Activated CD4-positive, alpha-beta T cell treated with anti-CD3 and anti-CD28 coated beads for 48 hours (primary cell): ENCODE measurements at regions not wholly inside any gene's neighbourhood (a gene's known extent, or its start where the extent isn't known, plus 50 kb on each side); places are given as distances from the start of the nearest gene placed in this dataset.

Experiments
- DNase-seq: peaks from one replicate; pipeline ENCODE4 v3.0.0-alpha.2; 2020

DNA sequence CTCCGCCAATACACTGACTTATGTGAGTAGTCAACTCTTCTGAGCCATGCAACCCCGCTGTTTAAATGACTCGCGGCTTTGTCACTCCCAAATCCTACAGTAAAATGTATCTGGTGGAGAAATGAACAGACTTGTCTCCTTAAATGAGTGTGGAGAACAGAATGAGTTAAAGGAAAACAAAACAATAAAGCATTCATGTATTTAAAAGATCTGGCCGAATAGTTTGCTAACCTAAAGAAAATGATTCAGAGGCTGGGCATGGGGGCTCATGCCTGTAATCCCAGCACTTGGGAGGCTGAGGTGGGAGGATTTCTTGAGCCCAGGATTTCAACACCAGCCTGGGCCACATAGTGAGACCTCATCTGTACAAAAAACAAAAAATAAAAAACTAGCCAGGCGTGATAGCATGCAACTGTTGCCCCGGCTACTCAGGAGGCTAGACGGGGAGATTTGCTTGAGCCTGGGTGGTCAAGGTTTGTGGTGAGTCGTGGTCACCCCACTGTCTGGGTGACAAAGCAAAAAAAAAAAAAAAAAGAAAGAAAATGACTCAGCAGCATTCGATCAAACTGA lies 86.5 kb upstream of the PFKP start:
- no peak for DNase-seq

DNA sequence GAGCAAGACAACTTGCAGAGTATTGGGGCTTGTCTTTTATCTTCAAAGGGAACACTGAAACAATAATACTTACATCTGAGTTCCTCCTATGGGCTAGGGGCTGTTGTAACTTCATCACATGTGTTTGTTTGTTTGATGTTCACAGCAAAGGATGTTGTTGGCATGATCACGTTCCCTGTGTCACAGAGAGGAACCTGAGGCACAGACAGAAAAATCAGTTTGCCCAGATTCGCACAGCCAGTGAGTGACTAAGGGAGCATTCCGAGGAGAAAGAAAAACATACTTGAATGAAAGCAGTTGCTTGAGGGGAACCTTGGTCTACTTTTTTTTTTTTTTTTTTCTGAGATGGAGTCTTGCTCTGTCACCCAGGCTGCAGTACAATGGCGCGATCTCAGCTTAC lies 87.2 kb upstream of the PFKP start:
- DNase-seq = no peak

DNA sequence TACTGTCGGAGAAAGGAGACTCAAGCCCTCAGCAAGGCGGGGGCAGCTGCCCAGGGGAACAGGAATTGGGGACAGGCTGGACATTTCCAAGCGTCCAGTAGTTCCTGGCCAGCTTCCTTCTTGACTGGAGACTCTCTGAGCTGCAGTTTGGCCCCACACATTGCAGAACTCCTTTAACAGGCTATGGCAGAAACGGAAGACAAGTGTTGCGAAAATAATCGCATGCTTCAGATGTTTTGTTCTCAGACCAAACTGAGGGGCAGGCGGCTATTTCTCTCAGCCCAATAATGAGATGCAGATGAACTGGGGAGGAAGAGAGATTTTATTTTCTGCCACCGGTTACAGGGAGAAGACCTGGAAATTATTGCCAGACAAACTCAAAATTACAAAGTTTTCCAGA lies 88.0 kb upstream of the PFKP start:
- DNase-seq = no peak

DNA sequence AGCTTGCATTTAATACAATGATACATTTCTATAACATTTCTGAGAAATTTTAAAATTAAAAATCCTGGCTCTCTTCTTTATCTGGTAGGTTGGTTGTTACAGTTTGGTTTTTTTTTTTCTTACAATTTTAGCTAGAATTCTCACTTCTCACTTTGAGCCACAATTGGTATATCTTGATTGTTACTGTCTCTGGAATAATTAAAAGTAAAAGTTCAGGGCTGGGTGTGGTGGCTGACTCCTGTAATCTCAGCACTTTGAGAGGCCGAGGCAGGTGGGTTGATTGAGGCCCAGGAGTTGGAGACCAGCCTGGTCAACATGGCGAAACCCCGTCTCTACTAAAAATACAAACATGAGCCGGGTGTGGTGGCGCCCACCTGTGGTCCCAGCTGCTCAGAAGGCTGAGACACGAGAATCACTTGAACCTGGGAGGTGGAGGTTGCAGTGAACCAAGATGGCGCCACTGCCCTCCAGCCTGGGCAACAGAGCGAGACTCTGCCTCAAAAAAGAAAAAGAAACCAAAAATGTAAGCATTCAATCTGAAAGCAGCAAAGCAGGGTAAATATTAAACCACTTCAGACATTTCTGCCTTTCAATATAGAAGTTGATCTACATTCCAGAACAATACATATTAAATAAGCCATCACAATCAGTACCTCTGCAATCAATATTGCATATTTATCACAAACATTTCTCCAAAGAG lies 88.6 kb upstream of the PFKP start:
- no peak for DNase-seq

DNA sequence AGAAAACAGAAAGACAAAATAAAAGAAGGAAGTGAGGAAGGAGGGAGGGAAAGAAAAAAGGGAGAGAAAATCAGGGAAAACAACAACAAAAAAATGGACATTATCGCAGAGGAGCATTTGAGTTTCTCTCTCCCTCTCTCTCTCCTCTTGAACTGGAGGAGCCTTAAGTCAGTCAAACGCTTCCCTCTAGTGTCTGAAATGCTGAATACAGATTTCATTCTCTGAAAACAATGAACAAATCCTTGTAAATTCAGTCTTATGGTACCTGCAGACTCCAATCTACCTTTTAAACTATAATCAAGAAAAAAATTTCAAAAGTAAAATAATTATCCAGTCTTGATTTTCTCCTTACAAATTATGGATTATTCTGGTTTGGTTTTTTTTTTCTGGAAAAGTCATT lies 89.2 kb upstream of the PFKP start:
- no peak for DNase-seq

DNA sequence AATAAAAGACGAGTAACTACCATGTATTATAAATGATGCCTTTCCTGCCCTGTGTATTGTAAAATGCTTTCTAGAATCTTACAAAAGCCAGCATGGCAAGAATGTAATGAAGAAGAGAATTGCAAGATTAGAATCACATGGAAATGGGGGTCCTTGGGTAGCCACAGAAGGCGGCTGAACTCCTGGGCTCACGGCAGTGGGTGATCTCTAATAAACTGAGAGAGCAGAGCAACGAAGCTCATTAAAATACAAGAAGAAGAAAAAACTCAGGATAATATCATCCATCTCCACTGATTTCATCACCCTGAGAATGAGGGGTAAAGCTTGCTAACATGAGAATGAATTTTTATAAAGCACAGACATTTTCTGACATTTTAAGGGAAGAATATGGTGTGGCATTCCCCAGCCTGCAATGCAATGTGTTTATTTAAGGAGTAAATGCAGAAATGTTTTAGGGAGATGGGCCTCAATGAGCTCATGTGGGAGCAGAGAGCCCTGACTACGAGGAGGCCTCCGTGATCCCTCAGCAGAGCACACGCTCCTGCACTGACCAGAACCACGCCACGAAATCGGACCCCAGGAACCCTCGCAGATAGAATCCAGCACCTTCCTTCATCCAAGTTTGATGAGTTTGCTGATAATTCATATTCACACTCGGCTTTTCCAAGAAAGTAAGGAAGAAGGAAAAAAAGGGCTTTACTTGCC lies 92.7 kb upstream of the PFKP start:
- DNase-seq = no peak

DNA sequence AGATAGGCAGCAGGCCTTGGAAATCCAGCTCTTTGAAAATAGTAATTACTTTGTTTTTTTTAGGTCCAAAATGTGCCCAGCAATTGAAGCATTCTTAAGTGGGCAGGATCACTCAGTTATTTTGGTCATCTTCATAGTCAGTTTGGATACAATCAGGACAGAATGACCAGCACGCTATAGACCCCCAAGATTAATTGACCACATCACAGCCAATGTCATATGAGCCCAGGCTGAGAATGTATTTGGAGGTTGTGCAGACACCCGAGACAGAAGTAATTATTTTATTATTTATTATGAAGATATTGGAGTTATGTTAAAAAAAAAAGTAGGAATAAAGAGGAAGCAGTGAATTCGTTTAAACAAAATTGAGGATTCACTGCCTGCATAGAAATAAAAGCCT lies 93.3 kb upstream of the PFKP start:
- DNase-seq = no peak

DNA sequence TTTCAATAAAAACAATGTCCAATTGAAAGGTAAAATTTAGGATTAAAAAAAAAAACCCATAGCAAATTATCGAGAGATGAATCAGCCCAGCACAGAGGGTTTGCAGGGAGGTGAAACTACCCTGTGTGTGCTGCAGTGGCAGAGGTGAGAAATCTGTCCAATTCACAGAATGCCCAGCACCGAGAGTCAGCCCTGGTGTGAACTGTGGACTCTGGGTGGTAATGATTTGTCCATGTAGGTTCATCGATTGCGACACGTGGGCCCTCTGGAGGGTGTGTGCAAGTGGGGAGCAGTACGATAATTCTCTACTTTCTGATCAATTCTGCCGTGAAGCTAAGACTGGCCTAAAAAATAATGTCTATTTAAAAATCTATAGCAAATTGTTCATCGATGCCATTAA lies 94.5 kb upstream of the PFKP start:
- no peak for DNase-seq

DNA sequence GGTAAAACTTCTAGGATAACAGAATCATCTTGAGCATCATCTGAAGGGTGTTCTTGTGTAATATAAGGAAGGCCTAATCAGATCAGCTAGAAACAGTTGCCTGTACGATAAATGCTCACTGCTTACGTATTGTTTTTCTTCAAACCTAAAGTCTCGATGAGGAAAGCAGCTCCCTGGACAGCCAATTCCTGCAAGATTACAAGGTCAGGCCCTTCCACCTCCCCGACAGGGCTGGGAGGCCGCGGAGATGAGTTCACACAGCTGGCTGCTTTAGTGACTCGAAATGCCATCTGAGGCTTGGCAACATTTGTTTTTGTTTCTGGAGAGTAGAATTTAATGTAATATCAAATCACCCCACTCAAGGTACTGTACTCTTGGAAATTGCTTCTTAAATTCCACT lies 95.1 kb upstream of the PFKP start:
- no peak for DNase-seq

DNA sequence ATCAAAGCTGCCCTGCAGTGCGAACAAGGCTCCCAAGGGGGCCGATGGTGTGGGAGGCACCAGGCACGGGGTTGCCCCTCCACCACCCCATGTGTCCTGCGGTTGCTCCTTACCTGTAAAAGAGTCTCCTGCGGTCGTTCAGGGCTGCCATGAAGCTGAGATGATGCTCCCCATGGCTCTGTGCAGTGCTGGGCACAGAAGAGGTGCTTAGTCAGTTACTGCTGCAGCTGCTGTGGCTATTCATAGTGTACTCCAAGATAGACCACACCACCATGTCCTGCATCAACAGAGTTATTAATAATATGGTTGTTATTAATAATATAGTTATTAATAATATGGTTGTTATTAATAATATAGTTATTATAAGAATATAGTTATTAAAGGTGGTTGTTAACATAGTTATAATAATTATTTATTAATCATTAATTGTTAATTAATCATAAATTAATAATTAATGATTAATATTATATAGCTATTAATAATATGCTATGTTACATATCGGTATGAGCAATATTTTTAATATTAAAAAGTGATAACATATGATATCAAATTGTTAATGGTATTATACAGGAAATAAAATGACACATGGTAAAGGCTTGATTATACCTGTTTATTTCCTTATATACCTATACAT lies 97.0 kb upstream of the PFKP start:
- no peak for DNase-seq

DNA sequence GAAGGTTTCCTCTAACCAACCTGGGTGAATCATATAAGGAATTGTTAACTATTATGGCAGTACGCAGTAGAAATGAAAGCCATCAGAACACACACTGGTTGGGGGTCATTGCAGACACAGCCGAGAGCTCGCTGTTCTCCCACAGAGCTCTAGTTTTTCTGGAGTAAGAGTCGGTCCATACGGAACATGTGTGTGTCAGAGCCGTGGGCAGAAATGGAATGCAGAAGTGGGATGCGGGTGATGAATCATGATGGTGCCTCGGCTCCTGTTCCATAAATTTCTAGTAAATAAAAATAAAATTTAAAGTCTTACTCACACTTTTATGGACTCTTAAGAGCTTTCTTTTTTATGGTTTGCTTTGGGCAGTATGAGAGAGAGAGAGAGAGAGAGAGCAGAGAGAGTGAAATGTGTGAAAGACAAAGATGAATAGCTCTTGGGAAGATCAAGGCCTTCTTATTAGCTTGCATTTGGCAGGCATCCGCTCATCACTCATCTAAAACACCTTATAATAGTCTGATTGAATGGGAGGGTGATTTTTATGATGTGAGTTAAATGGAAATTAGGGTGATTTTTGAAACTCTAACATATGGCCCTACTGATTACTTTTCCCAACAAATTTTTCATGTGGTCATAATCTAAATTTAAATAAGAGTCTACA lies 98.8 kb upstream of the PFKP start:
- no peak for DNase-seq

DNA sequence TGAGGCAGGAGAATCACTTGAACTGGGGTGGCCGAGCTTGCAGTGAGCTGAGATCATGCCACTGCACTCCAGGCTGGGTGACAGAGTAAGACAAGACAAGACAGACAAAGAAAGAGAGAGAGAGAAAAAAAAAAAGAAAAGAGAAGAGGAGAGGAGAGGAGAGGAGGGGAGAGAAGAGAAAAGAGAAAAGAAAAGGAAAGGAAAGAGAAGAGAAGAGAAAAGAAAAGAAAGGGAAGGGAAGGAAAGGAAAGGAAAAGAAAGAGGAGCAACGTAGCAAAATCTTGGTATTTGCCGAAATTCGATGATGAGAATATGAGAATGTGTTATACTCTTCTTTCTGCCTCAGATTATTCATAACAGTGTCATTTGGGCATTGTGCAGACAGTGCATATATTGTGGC lies 101.2 kb upstream of the PFKP start:
- DNase-seq = no peak

DNA sequence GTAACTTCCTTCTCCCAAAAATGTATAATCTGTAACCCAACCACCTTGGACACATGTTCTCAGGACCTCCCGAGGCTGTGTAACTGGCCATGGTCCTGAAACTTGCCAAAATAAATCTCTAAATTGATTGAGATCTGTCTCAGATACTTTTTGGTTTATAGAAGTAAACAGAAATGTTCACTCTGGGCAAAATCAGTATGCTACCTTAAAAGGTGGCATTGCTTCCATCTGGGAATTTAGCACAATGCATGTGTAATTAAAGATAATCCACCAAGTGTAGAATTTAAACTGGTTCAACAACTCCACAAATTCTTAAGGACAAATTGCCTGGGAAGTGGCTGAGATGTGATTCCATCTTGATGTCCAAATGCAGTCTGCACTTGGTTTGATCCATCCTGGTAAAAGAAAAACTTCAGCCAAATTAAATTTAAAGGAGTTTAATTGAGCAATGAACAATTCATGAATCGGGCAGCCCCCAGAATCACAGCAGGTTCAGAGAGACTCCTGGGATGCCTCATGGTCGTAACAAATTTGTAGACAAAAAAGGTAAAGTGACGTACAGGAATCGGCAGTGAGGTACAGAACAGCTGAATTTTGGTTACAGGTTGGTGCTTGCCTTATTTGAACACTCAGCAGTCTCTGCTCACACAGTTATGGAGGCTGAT lies 102.6 kb upstream of the PFKP start:
- no peak for DNase-seq

DNA sequence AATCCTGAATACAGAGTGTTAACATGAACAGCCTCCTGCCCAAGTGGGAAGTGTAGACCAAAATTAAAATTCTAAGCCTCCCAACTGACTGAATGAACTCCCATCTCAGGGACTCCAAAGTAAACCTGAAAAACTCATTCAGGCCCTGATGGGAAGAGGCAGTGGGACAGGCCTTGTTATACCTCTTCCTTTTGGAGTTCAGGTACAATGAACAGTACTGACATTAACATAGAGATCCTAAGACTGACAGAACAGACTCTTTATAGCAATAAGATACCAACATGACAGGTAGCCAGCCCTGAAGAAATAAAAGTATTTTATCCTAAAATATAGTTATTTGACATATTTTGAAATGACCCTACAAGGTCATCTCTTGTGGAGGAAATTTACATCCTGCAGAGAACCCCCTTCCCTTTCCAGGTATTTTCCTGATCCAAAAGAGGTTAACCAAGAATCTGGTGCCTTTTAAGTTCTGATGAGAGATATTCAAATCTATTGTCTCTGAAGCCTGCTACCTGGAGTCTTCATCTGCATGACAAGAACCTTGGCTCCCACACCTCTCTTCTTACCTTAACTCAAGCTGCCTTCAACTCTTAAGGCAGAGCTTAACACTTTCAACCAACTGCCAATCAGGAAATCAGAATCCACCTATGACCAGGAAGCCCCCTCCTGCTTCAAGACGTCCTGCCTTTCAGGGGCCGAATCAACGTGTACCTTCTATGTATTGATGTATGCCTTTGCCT lies 103.3 kb upstream of the PFKP start:
- DNase-seq = no peak

DNA sequence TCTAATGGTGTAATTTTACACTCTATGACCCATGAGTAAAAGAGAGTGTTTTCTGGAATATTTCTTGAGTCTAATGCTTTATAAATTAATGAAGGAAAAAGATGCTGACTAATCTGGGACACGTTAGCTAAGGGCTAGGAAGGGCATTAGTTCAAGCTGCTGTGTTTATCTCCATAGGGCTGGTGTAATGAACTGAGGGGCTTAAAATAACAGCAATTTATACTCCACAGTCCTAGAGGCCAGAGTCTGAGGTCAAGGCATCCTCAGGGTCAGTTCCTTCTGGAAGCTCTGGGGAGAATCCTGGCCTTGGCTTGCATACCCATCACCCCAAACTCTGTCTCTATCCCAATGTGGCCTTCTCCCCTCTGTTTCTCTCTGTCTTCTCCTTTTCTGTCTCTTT lies 105.2 kb upstream of the PFKP start:
- DNase-seq = no peak

DNA sequence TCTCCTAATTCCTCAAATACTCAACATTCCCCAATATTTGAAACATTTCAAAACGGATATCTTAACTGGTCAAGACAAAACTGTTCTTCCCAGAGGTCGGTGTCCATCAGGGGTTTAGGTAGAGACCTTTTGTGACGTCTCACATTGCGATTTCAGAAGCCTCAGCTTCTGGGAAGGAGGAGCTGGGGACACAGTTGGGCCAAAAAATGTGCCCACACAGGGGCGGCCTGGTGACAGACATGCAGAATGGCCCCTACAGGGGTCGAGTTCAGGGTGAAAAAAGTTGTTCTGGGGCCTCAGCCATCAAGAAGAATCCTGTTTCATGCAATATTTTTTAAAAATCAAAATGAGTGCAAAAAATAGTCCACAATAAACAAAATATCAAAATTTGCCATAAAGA lies 108.7 kb upstream of the PFKP start:
- DNase-seq = no peak

DNA sequence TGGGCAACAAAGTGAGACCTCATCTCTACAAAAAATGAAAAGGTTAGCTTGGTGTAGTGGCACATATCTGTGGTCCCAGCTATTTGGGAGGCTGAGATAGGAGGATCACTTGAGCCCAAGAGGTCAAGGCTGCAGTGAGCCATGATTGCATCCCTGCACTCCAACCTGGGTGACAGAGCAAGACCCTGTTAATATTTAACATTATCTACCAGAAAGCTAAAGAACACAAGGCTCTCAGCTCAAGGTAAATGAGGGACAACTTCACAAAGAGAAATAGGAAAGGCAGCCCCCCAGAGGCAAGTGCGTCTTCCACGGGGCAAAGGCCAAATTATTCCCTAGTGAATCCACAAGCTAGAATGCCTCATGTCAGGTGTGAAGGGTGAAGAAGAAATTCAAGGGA lies 109.6 kb upstream of the PFKP start:
- no peak for DNase-seq

DNA sequence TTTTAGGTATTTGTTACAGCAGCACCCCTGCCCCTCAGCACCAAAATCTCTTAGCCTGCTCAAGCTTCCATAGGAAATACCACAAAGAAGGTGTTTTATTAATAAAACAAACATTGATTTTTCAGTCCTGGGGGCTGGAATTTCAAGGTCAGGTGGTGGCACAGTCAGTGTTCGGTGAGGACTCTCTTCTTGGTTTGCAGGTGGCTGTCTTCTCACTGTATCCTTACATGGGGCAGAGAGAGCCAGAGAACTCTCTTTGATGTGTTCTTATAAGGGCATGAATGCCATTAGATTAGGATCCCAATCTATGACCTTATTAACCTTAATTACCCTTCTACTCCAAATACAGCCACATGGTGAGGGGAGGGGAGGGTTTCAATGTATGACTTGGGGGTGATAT lies 112.3 kb upstream of the PFKP start:
- no peak for DNase-seq

DNA sequence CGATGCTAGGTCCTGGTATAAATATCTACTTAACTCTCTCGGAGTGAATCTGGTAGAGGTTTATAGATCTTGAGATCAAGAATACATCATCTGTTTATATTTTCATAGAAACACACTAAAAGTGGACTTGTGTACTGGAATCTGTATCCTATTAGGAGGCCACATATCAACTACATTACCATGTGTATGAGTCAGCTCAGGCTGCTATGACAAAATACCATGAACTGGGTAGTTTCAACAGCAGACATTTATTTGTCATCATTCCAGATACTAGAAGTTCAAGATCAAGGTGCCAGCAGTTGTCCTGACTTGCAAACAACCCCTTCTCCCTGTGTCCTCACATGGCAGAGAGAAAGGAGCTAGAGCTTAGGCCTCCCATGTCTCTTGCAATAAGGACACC lies 113.9 kb upstream of the PFKP start:
- no peak for DNase-seq

DNA sequence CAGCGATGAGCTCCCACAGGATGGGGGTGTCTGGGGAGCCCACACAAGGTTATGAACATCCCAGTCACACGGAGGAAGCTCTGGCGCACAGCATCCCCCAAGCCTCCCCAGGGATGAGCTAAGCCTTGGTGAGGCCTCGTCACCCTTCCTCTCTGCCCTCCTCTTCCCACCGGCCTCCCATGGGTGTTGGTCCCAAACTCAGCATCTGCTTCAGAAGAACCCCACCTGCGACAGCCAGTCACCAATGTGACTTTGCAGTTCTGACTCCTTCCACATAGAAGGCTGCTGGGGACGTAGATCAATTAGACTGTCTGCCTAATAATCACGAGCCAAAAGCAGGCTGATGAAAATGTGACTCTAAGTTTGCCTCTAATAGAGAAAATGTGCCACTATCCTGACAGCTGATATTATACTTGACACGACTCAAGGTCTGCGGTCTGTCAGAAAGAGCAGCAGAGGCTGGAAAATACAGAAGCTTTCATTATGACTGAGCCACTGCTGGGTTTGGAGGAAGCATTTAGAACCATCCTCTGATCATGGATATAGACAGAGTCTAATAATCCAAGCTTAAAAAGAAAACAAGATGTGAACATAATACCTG lies 116.0 kb upstream of the PFKP start:
- no peak for DNase-seq

DNA sequence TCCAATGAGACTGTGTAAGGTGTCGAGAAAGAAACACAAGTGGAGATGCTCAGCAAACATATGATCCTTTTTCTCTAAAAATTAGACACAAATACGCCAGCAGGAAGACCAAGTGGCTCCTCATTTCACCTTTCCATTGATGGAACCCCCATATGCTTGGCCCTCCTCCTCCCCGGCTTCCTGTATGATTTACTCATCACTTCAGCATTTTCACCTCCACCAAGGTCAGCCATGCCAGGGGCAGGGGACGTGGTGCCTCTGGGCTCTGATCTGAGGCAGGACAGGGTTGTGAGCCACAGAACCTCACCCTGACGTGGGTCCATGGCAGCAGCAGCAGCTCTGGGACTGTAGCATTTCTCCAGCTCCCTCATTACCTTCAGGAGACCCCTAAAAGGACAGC lies 116.8 kb upstream of the PFKP start:
- no peak for DNase-seq

DNA sequence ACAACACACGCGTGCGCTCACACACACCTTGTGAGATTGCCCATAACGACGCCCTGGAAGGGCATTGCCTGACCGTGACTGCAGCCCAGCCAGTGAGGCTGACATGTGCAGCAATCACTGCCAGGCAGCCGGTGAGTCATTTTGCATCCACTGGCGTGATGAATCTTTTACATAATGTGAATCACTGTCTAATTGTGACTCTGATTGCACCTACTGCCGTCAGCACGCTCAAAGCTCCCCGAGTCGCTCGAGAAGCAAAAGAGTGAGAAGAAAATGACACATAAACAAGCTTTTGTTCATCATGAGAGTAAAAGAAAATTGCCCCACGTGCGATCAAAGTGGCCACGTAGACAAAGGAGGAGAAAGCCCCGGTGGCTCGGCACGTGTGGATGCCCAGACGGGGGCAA lies 117.4 kb upstream of the PFKP start:
- peak; percentile 75 for DNase-seq
